HG03280 (cell line): ENCODE measurements at regions not wholly inside any gene's neighbourhood (a gene's known extent, or its start where the extent isn't known, plus 50 kb on each side); places are given as distances from the start of the nearest gene placed in this dataset.

Source experiments
- ATAC-seq: cut with Tn5 transposase; IDR thresholded peaks from one replicate; pipeline ENCODE4 v1.9.1; 2021; ENCODE audit warnings: mild to moderate bottlenecking, moderate library complexity; ENCODE audit not compliant: unreplicated experiment

DNA sequence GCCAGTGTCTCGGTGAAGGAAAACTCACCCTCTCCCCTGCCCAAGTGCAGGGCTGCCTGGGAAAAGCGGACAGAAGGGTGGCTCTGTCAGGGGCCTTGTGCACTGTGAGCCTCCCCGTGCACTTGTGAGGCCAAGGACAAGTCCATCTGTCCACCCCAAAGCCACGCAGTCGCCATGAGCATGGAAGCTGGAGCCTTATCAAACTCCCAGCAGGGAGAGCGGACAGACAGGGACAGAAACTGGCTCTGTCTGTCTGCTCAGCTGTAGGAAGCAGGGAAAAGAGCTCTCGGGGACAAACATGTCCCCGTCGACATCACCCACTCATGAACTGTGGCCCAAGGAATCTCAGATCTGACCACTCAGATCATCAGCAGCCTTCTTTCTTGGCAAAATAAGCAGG, 1385.4 kb downstream of the TBC1D22A start:
- ATAC-seq, result no peak

DNA sequence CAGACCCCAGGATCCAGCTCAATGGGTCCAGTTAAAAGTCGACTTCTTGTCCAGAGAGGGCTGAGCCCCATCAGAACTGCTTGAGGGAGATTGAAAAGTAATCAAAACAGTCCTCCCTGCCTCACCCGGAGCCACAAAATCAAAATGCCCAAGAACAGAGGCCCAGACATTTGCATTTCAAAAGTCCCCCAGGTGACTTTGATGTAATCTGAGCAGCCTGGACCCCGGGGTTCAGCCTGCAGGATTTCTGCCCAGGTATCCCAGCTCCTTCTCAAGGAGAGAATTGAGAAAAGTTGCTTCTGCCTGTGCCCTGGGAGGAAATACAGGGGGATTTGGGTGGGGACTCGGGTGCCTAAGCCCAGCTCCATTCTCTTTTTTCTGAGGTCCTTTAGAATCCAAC, 1385.0 kb downstream of the TBC1D22A start:
- no peak for ATAC-seq

DNA sequence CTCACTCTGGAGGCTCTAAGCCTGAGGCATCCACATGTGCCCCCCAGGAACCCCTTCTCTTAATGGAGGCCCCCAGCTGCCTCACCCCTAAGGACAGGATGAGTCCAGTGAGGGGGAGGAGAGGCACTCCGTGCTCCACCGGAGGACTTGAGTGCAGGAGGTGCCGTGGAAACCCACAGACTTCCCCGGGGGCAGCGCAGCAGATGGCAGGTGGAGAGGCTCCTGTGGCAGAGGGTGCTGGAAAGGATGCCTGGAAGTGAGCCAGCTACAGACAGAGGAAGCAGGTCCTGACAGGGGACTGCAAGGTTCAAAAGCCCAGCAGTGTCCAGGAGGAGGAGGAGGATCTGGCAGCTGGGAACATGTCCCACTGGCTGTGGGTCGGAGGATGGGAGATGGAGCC, 1384.0 kb downstream of the TBC1D22A start:
- ATAC-seq, result no peak

DNA sequence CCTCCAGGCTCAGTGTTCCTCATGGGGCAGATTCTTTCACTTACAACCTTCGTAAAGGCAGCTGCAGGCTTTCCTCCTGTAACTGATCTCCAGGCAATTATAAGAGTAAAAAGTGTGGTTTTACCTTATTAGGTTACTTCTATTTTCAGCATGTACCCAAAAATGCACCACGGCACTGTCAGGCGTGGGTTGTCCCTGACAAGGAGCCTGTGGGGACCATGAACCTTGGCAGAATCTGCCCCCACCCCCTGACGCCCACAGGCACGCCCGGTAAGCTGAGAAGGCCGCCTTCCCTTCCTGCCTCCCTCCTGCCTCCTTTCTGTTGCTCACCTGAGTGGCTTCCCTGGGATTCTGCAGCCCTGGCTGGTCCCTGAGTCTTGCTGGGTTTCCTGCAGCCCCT, 1383.3 kb downstream of the TBC1D22A start:
- no peak for ATAC-seq

DNA sequence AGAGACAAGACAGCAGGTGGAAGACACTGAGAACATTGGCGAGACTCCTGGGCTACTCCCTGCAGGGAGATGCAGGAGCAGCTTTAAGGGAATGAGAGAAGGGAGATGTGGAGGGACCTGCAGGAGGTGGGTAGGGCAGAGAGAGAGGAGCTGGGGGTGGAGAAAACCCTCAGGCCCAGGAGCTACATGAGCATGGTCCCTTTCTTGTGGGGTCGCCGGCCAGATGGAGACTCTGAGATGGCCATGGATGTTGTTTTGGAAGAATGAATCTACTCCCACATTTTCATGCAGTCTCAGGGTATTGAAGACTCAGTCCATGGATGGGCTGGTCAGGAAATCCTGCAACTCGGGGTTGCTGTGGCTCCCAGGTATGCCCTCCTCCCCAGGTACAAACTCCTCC, 1381.9 kb downstream of the TBC1D22A start:
- no peak for ATAC-seq

DNA sequence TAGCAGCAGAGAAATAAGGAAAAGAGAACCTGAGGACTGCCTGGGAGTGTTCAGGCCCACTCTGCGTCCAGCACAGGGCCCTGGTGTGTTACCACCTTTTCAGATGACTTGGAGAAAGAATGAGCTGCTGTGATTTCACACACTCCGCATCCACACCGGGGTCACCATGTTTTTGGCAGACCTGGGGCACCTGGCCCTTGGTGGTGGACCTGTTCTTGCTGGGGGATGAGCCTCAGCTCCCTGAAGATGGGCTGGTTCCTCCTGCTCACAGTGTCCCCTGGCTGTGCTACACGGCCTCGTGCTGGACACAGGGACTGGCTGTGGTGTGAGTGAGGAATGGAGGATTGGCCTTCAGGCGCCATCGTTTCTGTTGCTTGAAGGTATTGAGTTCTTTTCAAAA, 1381.4 kb downstream of the TBC1D22A start:
- no peak for ATAC-seq

DNA sequence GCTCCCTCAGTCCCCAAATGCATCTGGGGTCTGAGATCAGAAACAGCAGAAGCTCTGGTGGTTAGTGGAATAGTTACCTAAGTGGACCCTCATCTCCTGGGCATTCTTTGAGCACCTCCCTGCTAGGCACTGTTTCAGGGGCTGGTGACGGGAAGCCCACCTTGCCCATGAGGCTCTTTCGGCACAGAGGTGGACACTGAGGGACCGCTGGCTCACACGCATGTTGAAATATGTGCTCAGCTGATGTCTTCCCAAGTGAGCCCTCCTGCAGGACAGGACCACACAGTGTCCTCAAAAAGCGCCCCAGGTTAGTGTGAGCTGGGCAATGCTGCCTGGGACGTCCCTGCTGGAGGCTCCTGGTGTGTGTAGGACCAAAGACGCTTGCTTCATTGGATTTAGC, 1379.9 kb downstream of the TBC1D22A start:
- ATAC-seq, result no peak

DNA sequence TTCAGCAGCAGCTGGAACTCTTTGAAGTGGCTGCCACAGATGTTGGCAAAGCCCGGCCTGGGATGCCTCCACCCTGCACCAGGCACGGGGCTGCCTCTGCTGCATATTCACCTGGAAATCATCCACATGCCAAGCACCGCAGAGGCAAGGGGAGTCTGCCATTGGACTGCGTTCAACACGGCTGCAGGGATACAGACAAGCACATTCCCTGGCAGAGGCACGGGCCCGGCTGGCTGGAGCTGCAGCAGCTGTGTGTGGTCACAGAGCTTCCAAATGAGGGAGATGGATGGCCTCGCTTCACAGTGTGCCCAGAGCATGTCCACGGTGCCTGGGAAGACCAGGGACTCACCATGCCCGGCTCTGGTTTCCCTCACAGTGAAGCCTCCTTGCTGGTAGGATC, 1378.9 kb downstream of the TBC1D22A start:
- ATAC-seq, result no peak

DNA sequence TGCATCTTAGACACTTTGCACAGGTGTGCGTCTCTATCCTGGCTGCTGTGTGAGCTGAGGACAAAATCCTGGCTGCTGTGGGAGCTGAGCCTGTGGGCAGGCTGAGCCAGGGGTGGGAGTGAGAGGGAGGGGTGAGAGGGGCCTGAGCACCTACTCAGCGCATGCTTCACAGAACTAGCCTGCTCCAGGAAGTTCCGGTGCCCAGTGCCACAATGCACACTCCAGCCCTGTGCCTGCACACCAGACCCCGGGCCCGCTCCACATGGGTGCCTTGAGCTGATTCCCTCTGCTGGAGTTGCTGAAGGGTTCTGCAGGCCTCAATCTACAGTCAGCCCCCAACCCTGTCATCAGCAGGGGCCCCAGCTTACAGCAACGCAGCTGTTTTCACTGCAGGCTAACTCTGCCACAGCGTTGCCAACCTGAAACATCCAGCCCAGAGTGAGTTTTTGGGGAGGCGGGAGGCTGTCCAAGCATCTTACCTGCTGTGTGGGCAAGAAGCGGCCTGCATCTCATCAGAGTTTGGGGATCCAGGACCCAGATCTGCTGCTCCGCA, 1377.9 kb downstream of the TBC1D22A start:
- no peak for ATAC-seq

DNA sequence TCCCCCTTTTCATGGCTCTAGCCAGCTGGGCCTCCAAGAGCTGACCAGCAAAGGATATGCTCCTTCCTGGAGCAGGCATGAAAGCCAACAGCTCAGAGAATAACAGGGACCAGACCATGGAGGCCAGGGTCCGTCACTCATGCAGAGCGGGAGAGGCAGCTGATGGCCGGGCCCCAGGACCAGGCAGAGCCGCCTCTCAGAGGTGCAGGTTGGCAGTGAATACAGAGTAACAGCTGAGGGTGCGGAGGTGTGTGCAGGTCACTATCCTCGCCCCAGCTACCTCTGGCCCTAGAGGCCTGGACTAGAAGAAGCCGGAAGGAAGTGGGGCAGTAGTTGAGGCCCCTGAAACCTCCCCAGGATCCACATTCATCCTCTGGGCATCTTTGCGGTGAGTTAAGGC, 1377.3 kb downstream of the TBC1D22A start:
- ATAC-seq, result no peak

DNA sequence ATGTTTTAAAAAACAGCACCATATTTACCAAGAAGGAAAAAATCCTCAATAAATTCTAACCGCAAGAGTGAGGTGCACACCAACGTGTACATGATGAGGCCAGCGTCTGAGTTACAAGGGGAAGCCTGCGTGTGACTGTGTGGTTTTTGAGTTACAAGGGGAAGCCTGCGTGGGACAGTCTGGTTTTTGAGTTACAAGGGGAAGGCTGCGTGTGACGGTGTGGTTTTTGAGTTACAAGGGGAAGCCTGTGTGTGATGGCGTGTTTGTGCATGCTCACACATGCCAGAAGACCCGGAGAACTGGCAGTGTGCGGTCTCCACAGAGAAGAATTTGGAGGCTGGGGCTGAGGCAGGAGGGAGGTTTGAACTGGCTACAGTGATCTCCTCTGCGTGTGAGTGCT, 1376.4 kb downstream of the TBC1D22A start:
- no peak for ATAC-seq

DNA sequence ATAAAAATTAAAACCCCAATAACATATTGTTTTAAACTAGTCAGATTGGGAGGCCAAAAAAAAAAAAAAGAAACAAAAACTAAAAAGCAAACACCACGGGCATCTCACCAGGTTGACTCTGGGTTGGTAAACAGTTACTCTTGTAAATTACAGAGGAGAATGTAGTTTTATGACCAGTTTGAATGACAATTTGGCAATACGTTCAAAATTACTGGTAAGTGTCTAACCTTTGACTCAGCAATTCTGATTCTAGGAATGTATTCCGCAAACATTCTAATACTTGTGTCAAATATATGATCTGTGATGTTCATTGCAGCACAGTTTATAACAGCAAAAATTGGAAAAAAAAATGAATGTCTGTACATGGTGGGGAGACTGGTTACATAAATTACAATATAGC, 1376.0 kb downstream of the TBC1D22A start:
- no peak for ATAC-seq

DNA sequence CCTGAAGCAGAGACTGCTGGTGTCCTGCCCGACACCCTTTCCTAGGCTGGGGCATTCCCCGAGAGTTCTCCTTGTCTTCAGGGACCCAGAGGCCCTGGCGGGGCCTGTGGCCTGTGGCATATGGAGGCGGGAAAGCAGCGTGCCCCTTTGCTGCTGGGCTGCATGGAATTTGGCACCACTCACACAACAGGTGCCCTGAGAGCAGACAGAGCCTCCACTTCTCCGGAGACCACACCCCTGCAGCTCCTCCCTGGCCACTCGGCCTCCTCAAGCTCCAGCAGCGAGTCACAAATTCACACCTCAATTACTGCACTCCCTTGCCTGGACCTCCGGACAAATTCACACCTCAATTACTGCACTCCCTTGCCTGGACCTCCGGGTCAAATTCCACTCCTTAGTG, 1375.2 kb downstream of the TBC1D22A start:
- no peak for ATAC-seq

DNA sequence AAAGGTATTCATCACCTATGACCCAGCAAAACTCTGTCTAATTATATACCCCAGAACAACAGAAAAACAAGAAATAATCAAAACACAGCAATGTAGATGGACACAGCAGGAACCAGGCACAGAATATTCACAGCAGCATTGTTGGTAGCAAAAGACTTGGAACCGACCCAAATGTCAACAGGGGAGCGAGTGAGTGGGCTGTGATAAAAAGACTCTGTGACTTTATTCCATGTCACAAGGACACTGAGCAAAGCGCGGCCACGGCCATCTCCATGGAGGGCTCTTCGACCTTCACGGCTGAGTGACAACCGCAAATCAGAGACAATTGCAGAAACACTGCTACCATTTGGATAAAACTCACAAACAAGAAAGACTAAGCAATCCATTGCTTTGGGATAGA, 1373.1 kb downstream of the TBC1D22A start:
- no peak for ATAC-seq

DNA sequence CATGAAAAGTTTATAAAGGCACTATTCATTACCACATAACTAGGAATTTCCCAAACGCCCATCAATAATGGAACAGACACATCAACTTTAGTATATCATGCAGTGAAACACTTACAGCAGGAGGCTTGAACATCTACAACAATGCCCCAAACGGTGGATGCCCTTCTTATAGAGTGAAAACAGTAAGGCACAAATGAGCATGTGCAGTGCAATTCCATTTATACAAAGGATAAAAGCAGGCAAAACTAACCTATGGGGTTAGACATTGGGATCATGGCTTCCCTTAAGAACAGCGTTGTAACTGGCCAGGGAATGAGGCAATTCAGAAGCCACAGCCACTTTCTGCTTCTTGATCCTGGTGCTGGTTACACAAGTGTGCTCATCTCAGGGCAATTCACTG, 1363.0 kb downstream of the TBC1D22A start:
- ATAC-seq, result no peak

DNA sequence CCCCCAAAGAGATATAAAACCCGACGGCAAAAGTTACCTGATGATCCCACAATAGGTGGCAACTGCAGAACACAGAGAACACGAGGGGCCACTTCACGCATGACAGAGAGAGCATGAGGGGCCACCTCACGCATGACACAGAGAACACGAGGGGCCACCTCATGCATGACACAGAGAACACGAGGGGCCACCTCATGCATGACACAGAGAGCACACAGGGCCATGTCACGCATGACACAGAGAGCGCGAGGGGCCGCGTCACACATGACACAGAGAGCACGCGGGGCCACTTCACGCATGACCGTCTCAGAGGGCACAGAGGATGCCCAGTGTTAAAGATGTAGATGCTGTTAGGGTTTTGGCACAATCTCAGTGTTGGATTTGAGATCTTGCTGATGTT, 1359.5 kb downstream of the TBC1D22A start:
- ATAC-seq, result no peak

DNA sequence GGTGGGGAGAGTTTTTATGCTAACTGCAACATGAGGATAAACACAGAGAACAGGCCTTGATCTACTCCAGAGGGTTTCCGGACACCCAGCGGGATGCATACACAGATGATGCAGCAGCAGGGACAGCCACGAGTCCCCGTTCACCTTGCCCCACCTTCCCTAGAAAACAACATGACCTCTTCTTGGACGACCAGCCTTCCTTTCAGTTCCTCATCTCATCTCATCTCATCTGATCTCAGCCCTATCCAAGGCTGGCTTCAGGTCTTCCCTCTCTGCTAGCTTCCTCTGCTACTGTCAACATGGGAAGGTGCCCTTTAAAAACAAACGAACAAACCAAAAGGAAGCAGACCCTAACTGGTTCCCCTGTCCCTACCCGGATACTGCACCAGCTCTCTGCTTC, 1356.2 kb downstream of the TBC1D22A start:
- ATAC-seq, result no peak

DNA sequence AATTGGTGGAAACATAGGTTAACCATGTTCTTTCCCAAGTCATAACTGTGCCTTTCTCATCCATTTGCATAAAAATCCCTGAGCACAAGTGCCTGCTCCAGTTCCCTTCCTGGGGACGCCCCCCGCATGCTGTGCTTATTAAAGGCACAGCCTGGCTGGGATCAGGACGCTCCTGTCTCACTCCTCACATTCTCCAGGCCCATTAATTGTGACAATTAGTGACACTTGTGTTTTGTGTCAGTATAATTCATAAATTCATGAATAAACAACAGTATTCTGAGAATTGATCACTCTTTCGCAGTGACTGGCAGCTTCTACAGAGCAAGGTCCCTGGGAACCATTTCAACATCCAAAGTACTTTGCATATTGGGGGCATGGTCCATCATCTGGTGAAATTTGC, 1354.4 kb downstream of the TBC1D22A start:
- ATAC-seq, result no peak

DNA sequence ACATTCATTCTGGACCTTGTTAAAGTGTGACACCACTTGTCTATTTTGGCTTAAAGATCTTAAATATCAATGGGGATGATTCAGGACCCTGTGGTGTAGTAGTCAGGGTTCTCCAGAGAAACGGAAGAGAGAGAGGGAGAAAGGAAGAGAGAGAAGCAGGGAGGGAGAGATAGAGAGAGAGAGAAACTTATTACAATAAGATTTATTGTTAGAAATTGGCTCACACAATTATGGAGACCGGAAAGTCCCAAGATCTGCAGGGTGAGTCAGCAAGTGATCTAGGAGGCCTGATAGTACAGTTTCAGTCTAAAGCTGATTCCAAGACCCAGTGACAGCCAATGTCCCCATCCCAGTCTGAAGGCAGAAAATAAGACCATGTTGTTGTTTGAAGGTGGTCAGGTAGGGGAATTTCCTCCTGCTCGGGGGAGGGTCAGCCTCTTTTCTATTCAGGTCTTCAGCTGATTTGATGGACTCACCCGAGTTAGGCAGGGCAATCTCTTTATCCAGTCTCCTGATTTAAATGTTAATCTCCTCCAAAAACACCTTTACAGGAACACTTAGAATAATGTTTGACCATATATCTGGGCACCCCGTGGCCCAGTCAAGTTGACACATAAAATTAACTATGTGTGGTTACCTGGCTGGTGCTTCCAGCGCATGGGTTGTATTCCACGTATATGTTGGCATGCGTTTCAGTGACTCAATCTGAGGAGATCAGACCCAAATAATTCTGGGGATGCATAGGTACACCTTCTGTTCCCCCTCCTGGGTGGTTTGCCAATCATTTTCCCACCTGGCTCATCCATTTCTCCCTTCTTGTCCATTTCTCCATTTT, 1350.5 kb downstream of the TBC1D22A start:
- ATAC-seq, result no peak

DNA sequence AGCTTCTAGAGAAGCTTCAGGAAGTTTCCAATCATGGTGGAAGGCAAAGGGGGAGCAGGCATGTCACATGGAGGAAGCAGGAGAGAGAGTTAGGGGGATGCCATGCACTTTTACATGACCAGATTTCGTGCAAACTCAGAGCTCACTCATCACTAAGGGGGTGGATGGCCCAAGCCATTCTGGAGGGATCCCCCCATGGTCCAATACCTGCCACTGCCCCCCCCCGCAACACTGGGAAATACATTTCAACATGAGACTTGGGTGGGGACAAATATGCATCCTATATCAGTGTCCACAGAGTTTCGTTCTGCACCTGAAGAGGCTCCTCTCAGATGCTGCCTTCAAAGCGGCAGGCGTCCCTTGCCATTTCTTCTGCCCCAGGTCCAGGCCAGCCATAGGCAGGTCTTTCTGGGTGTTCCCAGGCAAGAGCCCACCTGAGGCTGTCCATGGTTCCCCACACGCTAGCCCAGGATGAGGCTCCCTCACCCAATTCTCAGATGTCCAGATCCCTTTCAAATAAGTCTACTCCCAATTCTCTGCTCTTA, 1344.3 kb downstream of the TBC1D22A start:
- no peak for ATAC-seq

DNA sequence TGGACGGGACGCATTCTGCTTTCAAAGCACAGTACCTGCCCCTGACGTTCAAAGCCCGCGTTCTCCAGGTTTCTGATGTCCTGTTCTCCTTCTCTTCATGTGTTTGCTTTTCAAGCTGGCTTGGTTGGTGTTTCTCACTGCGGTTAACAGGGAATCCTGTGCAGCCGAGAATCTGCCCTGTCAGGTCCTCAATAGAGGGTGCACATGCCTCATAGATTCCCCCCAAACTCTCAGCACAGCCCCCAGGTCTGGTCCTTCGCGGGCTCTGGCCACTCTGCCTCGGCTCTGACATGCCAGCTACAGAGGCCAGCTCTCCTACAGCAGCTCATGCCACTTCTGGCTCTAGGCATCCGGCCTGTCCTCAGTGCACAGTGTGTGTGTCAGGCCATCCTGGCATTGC, 1343.8 kb downstream of the TBC1D22A start:
- no peak for ATAC-seq

DNA sequence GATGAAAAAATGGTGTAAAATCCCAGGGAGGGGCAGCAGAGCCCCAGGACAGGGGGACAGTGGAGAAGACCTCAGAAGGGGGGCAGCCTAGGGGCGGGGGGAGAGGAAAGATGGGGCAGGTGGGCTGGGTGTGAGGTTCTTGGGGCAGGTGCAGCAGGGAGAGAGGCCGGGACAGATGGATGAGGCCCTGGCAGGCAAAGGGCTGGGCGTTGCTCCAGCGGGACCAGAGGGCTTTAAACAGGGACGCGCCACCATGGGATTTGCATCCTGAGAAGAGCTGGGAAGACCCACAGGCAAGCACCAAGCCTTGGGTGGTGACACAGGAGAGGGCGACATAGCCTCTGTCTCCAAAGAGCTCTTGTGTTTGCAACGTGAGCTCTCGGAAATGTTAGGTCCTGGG, 1342.8 kb downstream of the TBC1D22A start:
- ATAC-seq, result no peak

DNA sequence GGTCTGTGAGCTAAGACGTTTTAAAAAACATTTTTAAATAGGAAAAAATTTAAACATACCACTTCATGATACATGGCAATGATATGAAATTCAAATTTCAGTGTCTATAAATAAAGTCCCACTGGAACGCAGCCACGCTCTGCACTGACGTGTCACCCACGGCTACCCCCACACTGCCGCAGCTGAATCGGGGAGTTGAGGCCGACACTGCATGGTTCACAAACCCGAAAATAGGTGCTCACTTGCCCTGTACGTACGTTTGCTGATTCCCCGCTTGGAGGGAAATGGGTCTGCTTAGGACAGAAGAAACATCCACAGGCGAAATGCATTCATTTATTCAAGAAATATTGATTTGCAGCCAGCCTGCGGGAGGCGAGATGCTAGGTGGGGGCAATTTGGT, 1342.3 kb downstream of the TBC1D22A start:
- ATAC-seq, result no peak
